Glutamatergic neuron (in vitro differentiated cells): ENCODE measurements at regions not wholly inside any gene's neighbourhood (a gene's known extent, or its start where the extent isn't known, plus 50 kb on each side); places are given as distances from the start of the nearest gene placed in this dataset.

Source experiments
- DNase-seq: peaks from one replicate; pipeline ENCODE4 v3.0.0; 2022
- H3K27ac Mint-ChIP-seq: one replicate; pipeline ENCODE4 v1.8.0; 2020; ENCODE audit warnings: mild to moderate bottlenecking, mixed read lengths, inconsistent platforms; ENCODE audit not compliant: unreplicated experiment
- H3K27me3 Mint-ChIP-seq: one replicate; pipeline ENCODE4 v1.8.0; 2020; ENCODE audit warnings: mild to moderate bottlenecking, moderate library complexity, mixed read lengths, inconsistent platforms; ENCODE audit not compliant: unreplicated experiment
- H3K36me3 Mint-ChIP-seq: one replicate; pipeline ENCODE4 v1.8.0; 2020; ENCODE audit warnings: mild to moderate bottlenecking, mixed read lengths, inconsistent platforms; ENCODE audit not compliant: unreplicated experiment
- H3K4me1 Mint-ChIP-seq: one replicate; pipeline ENCODE4 v1.8.0; 2020; ENCODE audit warnings: mild to moderate bottlenecking, low read depth, mixed read lengths, inconsistent platforms; ENCODE audit not compliant: unreplicated experiment
- H3K4me3 Mint-ChIP-seq: one replicate; pipeline ENCODE4 v1.8.0; 2020; ENCODE audit warnings: mild to moderate bottlenecking, mixed read lengths, inconsistent platforms; ENCODE audit not compliant: unreplicated experiment
- H3K9me3 Mint-ChIP-seq: one replicate; pipeline ENCODE4 v1.8.0; 2020; ENCODE audit warnings: mild to moderate bottlenecking, moderate library complexity, mixed read lengths, inconsistent platforms; ENCODE audit not compliant: unreplicated experiment
- CTCF ChIP-seq: fragments of 200-600 bp; sonication (generic); IDR thresholded peaks from one replicate; pipeline ENCODE4 v1.5.0; 2021; ENCODE audit not compliant: partially characterized antibody, unreplicated experiment

DNA sequence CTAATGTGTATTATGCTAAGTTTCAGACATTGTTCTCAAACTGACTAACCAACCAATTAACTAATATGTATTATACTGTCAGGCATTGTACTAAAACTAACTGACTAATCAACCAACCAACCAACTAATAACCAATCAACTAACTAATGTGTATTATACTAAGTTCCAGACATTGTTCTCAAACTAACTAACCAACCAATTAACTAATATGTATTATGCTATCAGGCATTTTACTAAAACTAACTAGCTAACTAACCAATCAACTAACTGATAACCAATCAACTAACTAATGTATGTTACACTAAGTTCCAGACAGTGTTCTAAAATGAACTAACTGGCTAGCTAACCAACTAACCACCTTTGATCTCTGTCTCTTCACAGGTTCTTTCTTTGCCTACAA is 152.3 kb downstream of the SUDS3 start:
- peaks cover 2% of the 10 kb centered on the region for H3K27me3 Mint-ChIP-seq
- no peak overlapping the region for H3K4me3 Mint-ChIP-seq
- H3K36me3 Mint-ChIP-seq = no peaks in the 10 kb centered on the region
- no peaks in the 10 kb centered on the region for H3K4me1 Mint-ChIP-seq
- TF ChIP-seq CTCF = no peak
- H3K9me3 Mint-ChIP-seq = no peaks in the 10 kb centered on the region
- H3K27ac Mint-ChIP-seq = no peak overlapping the region
- DNase-seq = no peak

GRCh38 chr12:118534003-118534402 is 157.6 kb downstream of the SUDS3 start:
- no peak overlapping the region for H3K4me3 Mint-ChIP-seq
- H3K27ac Mint-ChIP-seq = no peak overlapping the region
- H3K36me3 Mint-ChIP-seq = no peaks in the 10 kb centered on the region
- H3K9me3 Mint-ChIP-seq = peaks cover 4% of the 10 kb centered on the region
- H3K4me1 Mint-ChIP-seq = peaks cover 13% of the 10 kb centered on the region
- TF ChIP-seq CTCF = no peak
- DNase-seq = no peak
- peaks cover 10% of the 10 kb centered on the region for H3K27me3 Mint-ChIP-seq

DNA sequence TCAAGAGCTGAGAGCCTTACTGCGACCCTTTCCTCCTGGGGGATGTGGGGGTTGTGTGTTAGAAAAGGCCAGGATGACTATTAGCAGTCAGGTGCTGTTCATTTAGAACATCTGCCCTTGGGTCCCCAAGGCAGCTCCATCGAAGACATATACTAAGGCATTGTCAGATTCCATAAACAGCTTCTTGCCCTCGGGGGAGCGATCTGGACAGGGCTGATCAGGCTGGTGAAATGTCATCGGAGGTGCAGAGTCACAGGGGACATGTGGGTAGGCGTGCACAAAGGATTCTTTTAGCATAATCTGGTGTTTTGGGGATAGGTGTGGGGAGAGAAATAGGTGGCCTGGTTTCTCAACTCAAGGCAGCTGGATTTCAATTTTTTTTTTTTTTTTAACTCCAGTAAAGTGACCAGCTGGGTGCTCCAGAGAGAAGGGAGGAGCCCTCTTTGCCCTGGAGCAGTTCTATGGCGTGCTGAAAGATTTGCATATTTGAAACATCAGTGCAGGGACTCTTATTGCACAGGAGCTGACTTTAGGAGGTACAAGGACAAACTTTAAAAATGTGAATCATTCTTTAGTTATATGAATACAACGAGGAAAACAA is 160.1 kb downstream of the SUDS3 start:
- TF ChIP-seq CTCF = no peak
- Mint-ChIP-seq H3K27ac (peak overlapping the region; percentile 87), H3K4me1 (peaks cover 16% of the 10 kb centered on the region), H3K36me3 (no peaks in the 10 kb centered on the region), H3K27me3 (peaks cover 8% of the 10 kb centered on the region), H3K9me3 (peaks cover 4% of the 10 kb centered on the region), H3K4me3 (peak overlapping the region; percentile 76)
- peak; percentile 49 for DNase-seq

DNA sequence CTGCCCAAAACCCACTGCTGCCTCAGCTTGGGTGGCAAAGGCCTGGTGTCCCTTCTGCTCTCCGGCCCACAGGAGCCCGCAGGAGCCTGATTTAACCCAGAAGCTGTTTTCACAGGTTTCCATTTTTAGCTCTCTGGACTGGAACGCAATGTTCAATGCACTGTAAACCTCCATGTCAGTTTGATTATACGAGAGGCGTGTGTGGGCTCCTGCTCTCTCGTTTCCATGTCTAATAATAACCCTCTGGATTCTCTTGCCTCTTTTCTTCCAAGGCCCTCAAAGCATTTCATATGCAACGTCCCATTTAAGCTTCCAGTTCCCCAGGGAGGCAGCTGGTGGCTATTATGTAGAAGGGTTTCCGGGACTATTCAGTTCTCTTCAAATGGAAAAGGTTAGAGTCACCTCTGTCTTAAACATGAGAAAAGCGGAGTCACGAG is 161.1 kb downstream of the SUDS3 start:
- peaks cover 8% of the 10 kb centered on the region for H3K27me3 Mint-ChIP-seq
- peak overlapping the region; percentile 48 for H3K27ac Mint-ChIP-seq
- DNase-seq = peak; percentile 25
- H3K4me3 Mint-ChIP-seq = peak overlapping the region; percentile 40
- H3K36me3 Mint-ChIP-seq = no peaks in the 10 kb centered on the region
- H3K9me3 Mint-ChIP-seq = peaks cover 4% of the 10 kb centered on the region
- TF ChIP-seq CTCF = no peak
- peaks cover 16% of the 10 kb centered on the region for H3K4me1 Mint-ChIP-seq

- Mint-ChIP-seq H3K36me3 (no peaks in the 10 kb centered on the region), H3K4me3 (no peak overlapping the region), H3K27ac (no peak overlapping the region), H3K9me3 (peaks cover 4% of the 10 kb centered on the region), H3K27me3 (peaks cover 6% of the 10 kb centered on the region), H3K4me1 (peaks cover 13% of the 10 kb centered on the region)
- DNase-seq = no peak
- no peak for TF ChIP-seq CTCF
These were observed 164.7 kb downstream of the SUDS3 start for GRCh38 chr12:118541071-118541470.
